H9 (cell line): ENCODE measurements at regions not wholly inside any gene's neighbourhood (a gene's known extent, or its start where the extent isn't known, plus 50 kb on each side); places are given as distances from the start of the nearest gene placed in this dataset.

Experiments used
- DNase-seq: peaks from one replicate; pipeline ENCODE4 v3.0.0-alpha.2; 2017
- H2AFZ ChIP-seq: one replicate; pipeline ENCODE4 v1.6.1; 2013; ENCODE audit warnings: mild to moderate bottlenecking, low read length, control low read depth, moderate library complexity
- H2AK5ac ChIP-seq: 2 replicates; pipeline ENCODE4 v1.6.1; 2013; ENCODE audit warnings: low read length, control low read depth, mixed read lengths; ENCODE audit not compliant: insufficient read length
- H2BK120ac ChIP-seq: one replicate; pipeline ENCODE4 v1.6.1; 2013; ENCODE audit warnings: low read depth, mild to moderate bottlenecking, low read length, control low read depth, inconsistent platforms; ENCODE audit not compliant: poor library complexity, severe bottlenecking
- H2BK12ac ChIP-seq: 2 replicates; pipeline ENCODE4 v1.6.1; 2013; ENCODE audit warnings: low read length, control low read depth, mixed read lengths, low read depth; ENCODE audit not compliant: insufficient read length
- H2BK15ac ChIP-seq: 2 replicates; pipeline ENCODE4 v1.6.1; 2013; ENCODE audit warnings: low read depth, low read length, control low read depth
- H2BK20ac ChIP-seq: one replicate; pipeline ENCODE4 v1.6.1; 2013; ENCODE audit warnings: low read depth, mild to moderate bottlenecking, low read length, control low read depth, inconsistent platforms; ENCODE audit not compliant: poor library complexity, severe bottlenecking
- H2BK5ac ChIP-seq: 2 replicates; pipeline ENCODE4 v1.6.1; 2013; ENCODE audit warnings: low read length, control low read depth, mixed read lengths; ENCODE audit not compliant: insufficient read length
- H3K14ac ChIP-seq: 2 replicates; pipeline ENCODE4 v1.6.1; 2013; ENCODE audit warnings: low read length, control low read depth; ENCODE audit not compliant: insufficient read depth
- H3K18ac ChIP-seq: 2 replicates; pipeline ENCODE4 v1.6.1; 2013; ENCODE audit warnings: low read depth, mild to moderate bottlenecking, mixed read lengths, low read length, control low read depth; ENCODE audit not compliant: insufficient read length
- H3K23ac ChIP-seq: 2 replicates; pipeline ENCODE4 v1.6.1; 2013; ENCODE audit warnings: low read length, control low read depth, mixed read lengths, low read depth; ENCODE audit not compliant: insufficient read length
- H3K23me2 ChIP-seq: 2 replicates; pipeline ENCODE4 v1.6.1; 2013; ENCODE audit warnings: low read depth, mild to moderate bottlenecking, mixed read lengths, low read length, control low read depth; ENCODE audit not compliant: insufficient read length, poor library complexity, severe bottlenecking
- H3K27ac ChIP-seq: 2 replicates; pipeline ENCODE4 v1.5.1; 2013; ENCODE audit warnings: low read length, control low read depth, mixed read lengths, low read depth; ENCODE audit not compliant: insufficient read length
- H3K27me3 ChIP-seq: 2 replicates; pipeline ENCODE4 v1.6.1; 2013; ENCODE audit warnings: low read length, control low read depth, inconsistent platforms; ENCODE audit not compliant: insufficient read depth
- H3K4ac ChIP-seq: 2 replicates; pipeline ENCODE4 v1.6.1; 2013; ENCODE audit warnings: low read depth, mild to moderate bottlenecking, control low read depth, inconsistent platforms, low read length, moderate library complexity
- H3K4me1 ChIP-seq: 2 replicates; pipeline ENCODE4 v1.6.1; 2013; ENCODE audit warnings: low read length, control low read depth, inconsistent platforms; ENCODE audit not compliant: insufficient read depth
- H3K4me2 ChIP-seq: 2 replicates; pipeline ENCODE4 v1.6.1; 2013; ENCODE audit warnings: low read length, control low read depth, mixed read lengths; ENCODE audit not compliant: insufficient read length, insufficient read depth
- H3K56ac ChIP-seq: 2 replicates; pipeline ENCODE4 v1.6.1; 2013; ENCODE audit warnings: low read depth, mild to moderate bottlenecking, mixed read lengths, low read length, control low read depth; ENCODE audit not compliant: insufficient read length
- H3K79me1 ChIP-seq: 2 replicates; pipeline ENCODE4 v1.6.1; 2013; ENCODE audit warnings: low read depth, mild to moderate bottlenecking, moderate library complexity, low read length, control low read depth, inconsistent platforms; ENCODE audit not compliant: insufficient read depth, poor library complexity, severe bottlenecking
- H3K79me2 ChIP-seq: 2 replicates; pipeline ENCODE4 v1.6.1; 2013; ENCODE audit warnings: low read length, control low read depth, inconsistent platforms; ENCODE audit not compliant: insufficient read depth
- H3K9ac ChIP-seq: 2 replicates; pipeline ENCODE4 v1.6.1; 2013; ENCODE audit warnings: low read length, control low read depth, mixed read lengths; ENCODE audit not compliant: insufficient read length; ENCODE audit errors: extremely low read depth
- H3K9me3 ChIP-seq: one replicate; pipeline ENCODE4 v1.6.1; 2013; ENCODE audit warnings: low read depth, low read length, inconsistent platforms; ENCODE audit not compliant: control insufficient read depth
- H3T11ph ChIP-seq: one replicate; pipeline ENCODE4 v1.6.1; 2013; ENCODE audit warnings: mild to moderate bottlenecking, low read length, control low read depth, inconsistent platforms
- H4K20me1 ChIP-seq: one replicate; pipeline ENCODE4 v1.6.1; 2013; ENCODE audit not compliant: control insufficient read depth, insufficient read length, insufficient read depth
- H4K5ac ChIP-seq: 2 replicates; pipeline ENCODE4 v1.6.1; 2013; ENCODE audit warnings: low read depth, mild to moderate bottlenecking, mixed read lengths, low read length, control low read depth; ENCODE audit not compliant: insufficient read length
- H4K8ac ChIP-seq: replicated peaks from 2 replicates; pipeline ENCODE4 v1.6.1; 2013; ENCODE audit warnings: low read length, control low read depth, mixed read lengths, low read depth; ENCODE audit not compliant: insufficient read length
- H4K91ac ChIP-seq: 2 replicates; pipeline ENCODE4 v1.6.1; 2013; ENCODE audit warnings: low read depth, mild to moderate bottlenecking, moderate library complexity, mixed read lengths, low read length, control low read depth; ENCODE audit not compliant: insufficient read length
- H3K27ac Mint-ChIP-seq, 3 experiments: 2 replicates in 2 of 3; 3 replicates in 1 of 3; pipeline ENCODE4 v1.8.0; 2020 to 2021; ENCODE audit warnings: mixed read lengths in 3 of 3, mild to moderate bottlenecking in 1 of 3, moderate library complexity in 1 of 3
- H3K27me3 Mint-ChIP-seq: 2 replicates; pipeline ENCODE4 v1.8.0; 2021; ENCODE audit warnings: low read depth, mild to moderate bottlenecking, moderate library complexity, mixed read lengths
- H3K36me3 Mint-ChIP-seq, 3 experiments: 2 replicates in 2 of 3; 3 replicates in 1 of 3; pipeline ENCODE4 v1.8.0; 2020 to 2021; ENCODE audit warnings: low read depth in 3 of 3, mixed read lengths in 3 of 3; ENCODE audit not compliant: insufficient read depth in 1 of 3
- H3K4me1 Mint-ChIP-seq, 2 experiments: 2 replicates each; pipeline ENCODE4 v1.8.0; 2020; ENCODE audit warnings: mixed read lengths in 2 of 2
- H3K4me3 Mint-ChIP-seq, 2 experiments: 2 replicates in 1 of 2; 3 replicates in 1 of 2; pipeline ENCODE4 v1.8.0; 2020 to 2021; ENCODE audit warnings: mild to moderate bottlenecking in 2 of 2, mixed read lengths in 2 of 2, moderate library complexity in 1 of 2
- H3K9me3 Mint-ChIP-seq, 2 experiments: 2 replicates in 1 of 2; 3 replicates in 1 of 2; pipeline ENCODE4 v1.8.0; 2020; ENCODE audit warnings: mild to moderate bottlenecking in 2 of 2, mixed read lengths in 2 of 2, moderate library complexity in 1 of 2
- WGBS: extraction: QIAGEN DNeasy Blood & Tissue Kit; methylation state at CpG from one replicate; pipeline ENCODE4 v1.1.7; 2013; ENCODE audit warnings: missing lambda C conversion rate, low lambda C conversion rate, mixed read lengths; ENCODE audit not compliant: insufficient read length; ENCODE audit errors: extremely low coverage; 5-methylcytosine and 5-hydroxymethylcytosine counted together
- TF ChIP-seq, protein P1 (sequence below): fragments of 200-600 bp; sonication (generic); conservative IDR thresholded peaks from 3 replicates; pipeline ENCODE4 v1.8.0; 2021; ENCODE audit warnings: antibody characterized with exemption, mild to moderate bottlenecking

GRCh38 chr10:29140991-29141390 lies 147.9 kb upstream of the LYZL1 start:
- H2AK5ac ChIP-seq, result no peak overlapping the region
- Mint-ChIP-seq H3K4me1 (peaks cover 48 to 50% of the 10 kb centered on the region in 2 experiments), H3K4me3 (no peak overlapping the region), H3K27me3 (no peaks in the 10 kb centered on the region), H3K9me3 (peaks cover 0 to 3% of the 10 kb centered on the region in 2 experiments; a peak in 1 of 5 replicates), H3K27ac (peak overlapping the region in 1 of 3 experiments; percentile 53; a peak in 3 of 7 replicates), H3K36me3 (peaks cover 0 to 4% (median 3%) of the 10 kb centered on the region in 3 experiments; a peak in 2 of 7 replicates)
- no peak overlapping the region for H3K14ac ChIP-seq
- H4K20me1 ChIP-seq, result no peaks in the 10 kb centered on the region
- no peak overlapping the region for H3K4me2 ChIP-seq
- no peak overlapping the region for H3K18ac ChIP-seq
- H2BK15ac ChIP-seq, result no peak overlapping the region
- no peak overlapping the region for H2AFZ ChIP-seq
- no peak overlapping the region for H2BK20ac ChIP-seq
- DNase-seq, result no peak
- no peaks in the 10 kb centered on the region for H3K27me3 ChIP-seq
- H3K4me1 ChIP-seq, result peaks cover 2% of the 10 kb centered on the region; the same call in 1 of the 2 replicates
- H3K23ac ChIP-seq, result no peak overlapping the region
- TF ChIP-seq, protein P1, sequence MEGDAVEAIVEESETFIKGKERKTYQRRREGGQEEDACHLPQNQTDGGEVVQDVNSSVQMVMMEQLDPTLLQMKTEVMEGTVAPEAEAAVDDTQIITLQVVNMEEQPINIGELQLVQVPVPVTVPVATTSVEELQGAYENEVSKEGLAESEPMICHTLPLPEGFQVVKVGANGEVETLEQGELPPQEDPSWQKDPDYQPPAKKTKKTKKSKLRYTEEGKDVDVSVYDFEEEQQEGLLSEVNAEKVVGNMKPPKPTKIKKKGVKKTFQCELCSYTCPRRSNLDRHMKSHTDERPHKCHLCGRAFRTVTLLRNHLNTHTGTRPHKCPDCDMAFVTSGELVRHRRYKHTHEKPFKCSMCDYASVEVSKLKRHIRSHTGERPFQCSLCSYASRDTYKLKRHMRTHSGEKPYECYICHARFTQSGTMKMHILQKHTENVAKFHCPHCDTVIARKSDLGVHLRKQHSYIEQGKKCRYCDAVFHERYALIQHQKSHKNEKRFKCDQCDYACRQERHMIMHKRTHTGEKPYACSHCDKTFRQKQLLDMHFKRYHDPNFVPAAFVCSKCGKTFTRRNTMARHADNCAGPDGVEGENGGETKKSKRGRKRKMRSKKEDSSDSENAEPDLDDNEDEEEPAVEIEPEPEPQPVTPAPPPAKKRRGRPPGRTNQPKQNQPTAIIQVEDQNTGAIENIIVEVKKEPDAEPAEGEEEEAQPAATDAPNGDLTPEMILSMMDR, result no peak
- H3K79me2 ChIP-seq, result no peaks in the 10 kb centered on the region
- H2BK5ac ChIP-seq, result no peak overlapping the region
- no peak overlapping the region for H2BK120ac ChIP-seq
- no peak overlapping the region for H3K56ac ChIP-seq
- peaks cover 3% of the 10 kb centered on the region for H3K23me2 ChIP-seq
- no peaks in the 10 kb centered on the region for H3K79me1 ChIP-seq
- no peak overlapping the region for H3K27ac ChIP-seq
- no peaks in the 10 kb centered on the region for H3K9me3 ChIP-seq
- H2BK12ac ChIP-seq, result no peak overlapping the region
- WGBS, result no CpG with 5 or more reads among the region's 2 CpGs
- H4K91ac ChIP-seq, result no peak overlapping the region
- H4K5ac ChIP-seq, result no peak overlapping the region
- no peak overlapping the region for H3K4ac ChIP-seq
- H3T11ph ChIP-seq, result no peak overlapping the region
- H3K9ac ChIP-seq, result no peak overlapping the region
- H4K8ac ChIP-seq, result no peak overlapping the region
